ENCODE measurements at regions not wholly inside any gene's neighbourhood (a gene's known extent, or its start where the extent isn't known, plus 50 kb on each side); places are given as distances from the start of the nearest gene placed in this dataset.

- no TSS peak for BruUV-seq (replicated peaks)
- Histone ChIP-seq H4K20me1 (replicated peaks; ENCODE audit: control insufficient read depth, insufficient read depth, low read length) (no peaks in the 10 kb centered on the region), H3K9ac (ENCODE audit: insufficient read depth in 1 of 2, low read depth in 2 of 2, low read length in 2 of 2) (no peak overlapping the region), H3K9me3 (replicated peaks; ENCODE audit: control insufficient read depth, insufficient read depth, low read depth, low read length) (no peaks in the 10 kb centered on the region), H3K4me3 (no peak overlapping the region), H3K27me3 (ENCODE audit: control insufficient read depth in 2 of 2, insufficient read depth in 2 of 2, low read length in 2 of 2) (no peaks in the 10 kb centered on the region), H2AFZ (ENCODE audit: low read depth, low read length) (no peak overlapping the region), H3K4me2 (ENCODE audit: insufficient read depth, low read length) (no peak overlapping the region), H3K36me3 (ENCODE audit: control insufficient read depth, insufficient read depth, low read length) (no peaks in the 10 kb centered on the region), H3K27ac (ENCODE audit: extremely low read depth, low read depth, low read length) (no peak overlapping the region), H3K4me1 (replicated peaks in 1 of 2; ENCODE audit: control insufficient read depth in 2 of 2, insufficient read depth in 2 of 2, low read length in 2 of 2) (peaks cover 0 to 10% of the 10 kb centered on the region in 2 experiments; a peak in 3 of 5 replicates), H3K79me2 (ENCODE audit: control insufficient read depth, insufficient read depth, low read length) (no peaks in the 10 kb centered on the region), H3K9me1 (ENCODE audit: control insufficient read depth, insufficient read depth, low read length) (no peaks in the 10 kb centered on the region)
- CTCF ChIA-PET (ENCODE audit: low intra/inter-chr PET ratio) = interaction anchor here (0.6 to 1.4 kb wide), 2 partner anchors 396 to 1012 kb away, joined by 3 to 6 read pairs; no protein-coding TSS in a partner anchor
- in situ Hi-C loops (cut with MboI) (no loop called here), intact Hi-C loops (cut with micrococcal nuclease) (no loop called here)
- DNase-seq (ENCODE audit: extremely low read depth in 1 of 4, low spot score in 3 of 4) = no peak
- 59% methylated on average over 4 of the region's 5 CpGs for WGBS (ENCODE audit: insufficient coverage, low coverage, missing lambda C conversion rate)
- POLR2A ChIA-PET = interaction anchor here (0.6 kb wide), 1 partner anchor 56 kb away, joined by 3 read pairs; no protein-coding TSS in a partner anchor
- TF ChIP-seq NFIX (CRISPR knock-in tag; IDR thresholded peaks at IDR 0.05; ENCODE audit: low read depth) (no peak), BRF1 (IDR thresholded peaks at IDR 0.05; ENCODE audit: borderline replicate concordance, extremely low read depth, insufficient read length) (no peak), ZNF551 (CRISPR knock-in tag; IDR thresholded peaks at IDR 0.05) (no peak), ZNF830 (CRISPR knock-in tag; IDR thresholded peaks at IDR 0.05) (no peak), FOXO4 (CRISPR knock-in tag; IDR thresholded peaks at IDR 0.05) (no peak), MBD2 (IDR thresholded peaks at IDR 0.05; ENCODE audit: borderline replicate concordance, low read depth) (no peak), KAT8 (IDR thresholded peaks at IDR 0.05; ENCODE audit: low read depth) (no peak), ZNF655 (CRISPR knock-in tag; IDR thresholded peaks at IDR 0.05) (no peak), GTF3C2 (IDR thresholded peaks at IDR 0.05; ENCODE audit: borderline replicate concordance, extremely low read depth, insufficient read length) (no peak), ARID3B (CRISPR knock-in tag; IDR thresholded peaks at IDR 0.05; ENCODE audit: borderline replicate concordance) (no peak)
- no peak for ATAC-seq
- no peak for FAIRE-seq
Measured at GRCh38 chrX:39150220-39150619, 349.0 kb downstream of the MID1IP1 start.
